DND-41 (cell line): ENCODE measurements at regions not wholly inside any gene's neighbourhood (a gene's known extent, or its start where the extent isn't known, plus 50 kb on each side); places are given as distances from the start of the nearest gene placed in this dataset.

Experiments used
- EZH2 ChIP-seq: IDR thresholded peaks from 3 replicates; pipeline ENCODE4 v1.6.1; 2012; ENCODE audit warnings: borderline replicate concordance, low read depth, mild to moderate bottlenecking, moderate library complexity, low read length, inconsistent platforms; ENCODE audit not compliant: severe bottlenecking
- TF ChIP-seq, protein P1 (sequence below): IDR thresholded peaks from 2 replicates; pipeline ENCODE4 v1.5.1; 2012; ENCODE audit warnings: borderline replicate concordance, low read length, moderate library complexity, mild to moderate bottlenecking; ENCODE audit not compliant: poor library complexity, severe bottlenecking; ENCODE audit errors: extremely low read depth

DNA sequence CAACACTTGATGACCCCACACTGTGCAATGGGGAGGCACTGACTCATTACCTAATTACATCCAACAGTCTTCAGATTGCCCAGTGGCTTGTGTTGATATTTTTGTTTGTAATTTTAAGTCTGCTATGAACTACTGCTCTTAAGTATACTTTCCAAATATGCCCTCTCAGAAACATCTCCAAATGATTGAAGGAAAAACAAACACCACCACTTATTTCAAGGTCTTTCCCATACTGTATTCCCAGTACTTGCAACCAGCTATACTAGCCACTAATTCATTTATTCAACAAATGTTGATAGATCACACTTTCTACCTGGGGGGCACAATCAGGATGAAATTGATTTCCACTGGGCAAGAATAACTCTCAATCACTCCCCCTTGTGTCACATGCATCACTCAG lies 302.2 kb upstream of the CPEB2 start:
- TF ChIP-seq, protein P1, sequence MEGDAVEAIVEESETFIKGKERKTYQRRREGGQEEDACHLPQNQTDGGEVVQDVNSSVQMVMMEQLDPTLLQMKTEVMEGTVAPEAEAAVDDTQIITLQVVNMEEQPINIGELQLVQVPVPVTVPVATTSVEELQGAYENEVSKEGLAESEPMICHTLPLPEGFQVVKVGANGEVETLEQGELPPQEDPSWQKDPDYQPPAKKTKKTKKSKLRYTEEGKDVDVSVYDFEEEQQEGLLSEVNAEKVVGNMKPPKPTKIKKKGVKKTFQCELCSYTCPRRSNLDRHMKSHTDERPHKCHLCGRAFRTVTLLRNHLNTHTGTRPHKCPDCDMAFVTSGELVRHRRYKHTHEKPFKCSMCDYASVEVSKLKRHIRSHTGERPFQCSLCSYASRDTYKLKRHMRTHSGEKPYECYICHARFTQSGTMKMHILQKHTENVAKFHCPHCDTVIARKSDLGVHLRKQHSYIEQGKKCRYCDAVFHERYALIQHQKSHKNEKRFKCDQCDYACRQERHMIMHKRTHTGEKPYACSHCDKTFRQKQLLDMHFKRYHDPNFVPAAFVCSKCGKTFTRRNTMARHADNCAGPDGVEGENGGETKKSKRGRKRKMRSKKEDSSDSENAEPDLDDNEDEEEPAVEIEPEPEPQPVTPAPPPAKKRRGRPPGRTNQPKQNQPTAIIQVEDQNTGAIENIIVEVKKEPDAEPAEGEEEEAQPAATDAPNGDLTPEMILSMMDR, result no peak
- no peak for TF ChIP-seq EZH2
